Kidney epithelial cell (primary cell): ENCODE measurements at regions not wholly inside any gene's neighbourhood (a gene's known extent, or its start where the extent isn't known, plus 50 kb on each side); places are given as distances from the start of the nearest gene placed in this dataset.

ENCODE experiments used
- DNase-seq: peaks from one replicate; pipeline ENCODE4 v3.0.0-alpha.2; 2010; ENCODE audit warnings: low read depth
- H3K27me3 ChIP-seq: 2 replicates; pipeline ENCODE4 v1.6.0; 2011; ENCODE audit warnings: low read length; ENCODE audit not compliant: control insufficient read depth, insufficient read depth
- H3K36me3 ChIP-seq: 2 replicates; pipeline ENCODE4 v1.5.1; 2011; ENCODE audit warnings: low read length; ENCODE audit not compliant: control insufficient read depth, insufficient read depth
- H3K4me3 ChIP-seq: 2 replicates; pipeline ENCODE4 v1.5.1; 2011; ENCODE audit warnings: low read depth, mild to moderate bottlenecking, control low read depth, low read length
- TF ChIP-seq, protein P1 (sequence below): IDR thresholded peaks from 2 replicates; pipeline ENCODE4 v1.5.1; 2011; ENCODE audit warnings: mild to moderate bottlenecking, moderate library complexity, low read length, control low read depth, inconsistent platforms; ENCODE audit not compliant: insufficient read depth, poor library complexity, severe bottlenecking

DNA sequence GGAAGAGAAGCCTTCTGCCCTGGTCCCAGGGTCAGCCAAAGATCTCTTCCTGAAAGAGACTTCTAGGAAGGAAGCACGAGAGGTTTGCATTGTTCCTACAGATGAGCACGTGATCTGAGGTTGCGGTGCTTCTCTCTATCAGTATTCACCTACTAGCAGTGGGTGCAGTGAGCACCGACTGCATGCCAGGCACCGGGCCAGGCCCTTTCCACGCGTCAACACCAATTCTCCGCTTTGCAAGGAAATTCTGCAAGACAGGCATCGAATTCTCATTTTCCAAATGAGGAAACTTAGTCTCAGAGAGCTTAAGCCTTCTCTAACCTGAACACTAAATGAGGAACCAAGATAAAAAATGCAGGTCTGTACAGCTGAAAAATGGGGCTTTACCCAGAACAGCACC lies 151.5 kb upstream of the MYCN start:
- Histone ChIP-seq H3K4me3 (no peak overlapping the region), H3K27me3 (no peaks in the 10 kb centered on the region), H3K36me3 (no peaks in the 10 kb centered on the region)
- DNase-seq, result no peak
- TF ChIP-seq, protein P1, sequence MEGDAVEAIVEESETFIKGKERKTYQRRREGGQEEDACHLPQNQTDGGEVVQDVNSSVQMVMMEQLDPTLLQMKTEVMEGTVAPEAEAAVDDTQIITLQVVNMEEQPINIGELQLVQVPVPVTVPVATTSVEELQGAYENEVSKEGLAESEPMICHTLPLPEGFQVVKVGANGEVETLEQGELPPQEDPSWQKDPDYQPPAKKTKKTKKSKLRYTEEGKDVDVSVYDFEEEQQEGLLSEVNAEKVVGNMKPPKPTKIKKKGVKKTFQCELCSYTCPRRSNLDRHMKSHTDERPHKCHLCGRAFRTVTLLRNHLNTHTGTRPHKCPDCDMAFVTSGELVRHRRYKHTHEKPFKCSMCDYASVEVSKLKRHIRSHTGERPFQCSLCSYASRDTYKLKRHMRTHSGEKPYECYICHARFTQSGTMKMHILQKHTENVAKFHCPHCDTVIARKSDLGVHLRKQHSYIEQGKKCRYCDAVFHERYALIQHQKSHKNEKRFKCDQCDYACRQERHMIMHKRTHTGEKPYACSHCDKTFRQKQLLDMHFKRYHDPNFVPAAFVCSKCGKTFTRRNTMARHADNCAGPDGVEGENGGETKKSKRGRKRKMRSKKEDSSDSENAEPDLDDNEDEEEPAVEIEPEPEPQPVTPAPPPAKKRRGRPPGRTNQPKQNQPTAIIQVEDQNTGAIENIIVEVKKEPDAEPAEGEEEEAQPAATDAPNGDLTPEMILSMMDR, result no peak

DNA sequence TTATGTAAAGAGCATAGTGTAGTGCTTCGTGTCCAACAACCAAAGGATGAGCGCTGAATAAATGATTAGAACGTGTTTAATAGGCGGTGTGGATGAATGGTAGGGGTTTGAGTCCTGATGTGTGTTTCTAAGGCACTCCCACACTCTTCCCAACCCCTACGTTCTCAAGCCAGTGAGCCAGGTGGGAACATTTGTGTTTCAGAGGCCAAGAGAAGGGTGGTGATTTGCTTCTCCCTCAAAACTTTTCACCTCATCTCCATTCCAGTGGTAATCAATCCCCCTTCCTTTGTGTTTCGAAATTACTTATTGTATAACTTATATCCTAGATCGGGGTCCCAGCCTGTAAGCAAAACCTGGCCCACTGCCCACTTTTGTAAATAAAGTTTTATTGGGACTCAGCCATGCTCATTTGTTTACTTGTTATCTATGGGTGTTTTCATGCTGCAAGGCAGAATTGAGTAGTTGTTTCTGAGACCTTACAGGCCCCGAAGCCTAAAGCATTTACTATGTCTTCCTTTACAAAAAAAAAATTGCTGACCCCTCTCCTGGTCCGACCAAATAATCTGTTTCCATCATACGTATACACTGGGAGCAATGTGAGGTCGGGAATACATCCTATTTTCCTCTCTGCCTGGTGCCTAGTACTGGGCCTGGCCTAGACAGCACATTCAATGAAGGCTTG lies 150.8 kb upstream of the MYCN start:
- Histone ChIP-seq H3K36me3 (no peaks in the 10 kb centered on the region), H3K4me3 (no peak overlapping the region), H3K27me3 (no peaks in the 10 kb centered on the region)
- TF ChIP-seq, protein P1, result no peak
- DNase-seq, result no peak

DNA sequence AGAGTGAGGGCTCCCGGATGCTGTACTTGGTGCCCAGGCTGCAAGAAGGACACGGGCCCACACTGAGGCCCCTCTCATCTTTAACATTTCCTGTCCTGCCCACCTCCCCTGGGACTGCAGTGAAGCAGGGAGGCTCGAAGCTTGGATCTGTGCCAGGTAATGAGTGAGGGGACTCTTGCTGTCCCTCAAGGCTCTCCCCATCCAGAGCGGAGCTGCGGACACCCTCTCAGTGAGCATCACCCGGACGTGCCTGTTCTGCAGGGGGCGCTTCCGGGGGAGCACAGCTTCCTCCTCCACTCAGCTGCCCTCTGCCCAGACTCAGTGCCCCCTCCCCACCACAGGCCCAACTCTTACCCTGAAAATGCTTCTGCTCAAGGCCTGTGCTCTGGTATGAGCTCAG lies 150.0 kb upstream of the MYCN start:
- no peaks in the 10 kb centered on the region for H3K27me3 ChIP-seq
- H3K4me3 ChIP-seq, result no peak overlapping the region
- TF ChIP-seq, protein P1, result no peak
- no peaks in the 10 kb centered on the region for H3K36me3 ChIP-seq
- no peak for DNase-seq

DNA sequence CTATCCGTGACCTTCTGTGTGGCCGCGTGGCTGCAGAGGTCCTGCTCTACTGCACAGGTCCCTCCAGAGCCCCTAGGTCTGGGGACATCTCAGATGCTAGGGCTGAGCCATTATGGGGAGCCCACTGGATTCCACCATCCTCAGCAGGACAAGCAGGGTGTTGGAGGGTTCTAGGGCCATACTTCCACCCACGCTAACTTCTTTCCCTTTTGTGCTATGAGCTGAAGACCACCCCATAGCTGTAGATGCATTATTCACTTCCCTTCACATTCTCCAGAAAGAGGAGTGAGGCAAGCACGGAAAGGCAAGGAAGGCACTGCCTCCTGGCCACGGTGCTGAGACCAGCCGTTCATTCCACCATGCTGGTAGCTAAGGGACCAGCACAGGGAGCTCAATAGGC lies 149.5 kb upstream of the MYCN start:
- Histone ChIP-seq H3K27me3 (no peaks in the 10 kb centered on the region), H3K36me3 (no peaks in the 10 kb centered on the region), H3K4me3 (no peak overlapping the region)
- DNase-seq, result no peak
- TF ChIP-seq, protein P1, result no peak

DNA sequence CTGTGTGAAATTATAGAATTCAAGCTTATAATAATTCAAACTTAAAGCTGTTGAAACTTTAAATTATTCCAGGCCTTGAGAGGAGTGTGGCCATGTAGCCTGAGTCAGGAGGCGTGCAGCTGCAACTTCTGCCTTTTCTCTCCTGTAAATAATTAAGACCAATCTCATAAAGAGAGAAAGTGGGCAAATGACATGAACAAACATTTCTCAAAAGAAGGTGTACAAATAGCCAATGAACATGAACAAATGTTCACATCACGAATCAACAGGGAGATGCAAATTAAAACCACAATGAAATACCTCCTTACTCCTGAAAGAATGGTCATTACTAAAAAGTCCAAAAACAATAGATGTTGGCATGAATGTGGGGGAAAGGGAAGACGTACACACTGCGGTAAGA lies 149.1 kb upstream of the MYCN start:
- peaks cover 2% of the 10 kb centered on the region for H3K27me3 ChIP-seq
- no peak for DNase-seq
- TF ChIP-seq, protein P1, result no peak
- no peak overlapping the region for H3K4me3 ChIP-seq
- H3K36me3 ChIP-seq, result no peaks in the 10 kb centered on the region

DNA sequence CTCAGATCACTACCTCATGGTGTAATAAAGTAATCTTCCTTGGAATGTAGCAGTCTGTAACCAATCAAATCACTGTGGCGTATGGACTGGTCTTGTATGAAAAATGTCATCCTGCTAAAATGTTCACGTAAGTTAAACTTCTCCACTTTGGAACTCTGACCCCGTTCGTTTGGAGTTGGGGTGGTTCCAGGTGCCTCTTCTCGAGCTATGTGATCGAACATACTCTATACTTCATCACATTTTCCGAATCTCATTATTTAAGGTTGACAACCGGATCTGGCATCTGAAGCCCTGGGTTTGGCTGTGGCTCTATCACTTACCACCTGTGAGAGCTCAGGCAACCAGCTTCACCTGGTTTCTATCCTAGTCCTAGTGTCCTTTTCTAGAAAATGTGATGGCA lies 148.0 kb upstream of the MYCN start:
- Histone ChIP-seq H3K27me3 (peaks cover 2% of the 10 kb centered on the region), H3K36me3 (no peaks in the 10 kb centered on the region), H3K4me3 (no peak overlapping the region)
- TF ChIP-seq, protein P1, result no peak
- no peak for DNase-seq
